GM23248 (cell line): ENCODE measurements at regions not wholly inside any gene's neighbourhood (a gene's known extent, or its start where the extent isn't known, plus 50 kb on each side); places are given as distances from the start of the nearest gene placed in this dataset.

Source experiments
- DNase-seq: peaks from one replicate; pipeline ENCODE4 v3.0.0-alpha.2; 2015
- H2AFZ ChIP-seq: fragments of 200-600 bp; sonication (generic); 2 replicates; pipeline ENCODE4 v1.6.1; 2016; ENCODE audit warnings: antibody characterized with exemption
- H3F3A ChIP-seq: fragments of 200-600 bp; sonication (generic); 2 replicates; pipeline ENCODE4 v1.6.1; 2016; ENCODE audit warnings: mild to moderate bottlenecking, antibody characterized with exemption, mixed run types; ENCODE audit not compliant: insufficient read depth
- H3K27ac ChIP-seq: fragments of 200-600 bp; sonication (generic); 2 replicates; pipeline ENCODE4 v1.5.1; 2016; ENCODE audit warnings: mild to moderate bottlenecking
- H3K27me3 ChIP-seq: fragments of 200-600 bp; sonication (generic); replicated peaks from 2 replicates; pipeline ENCODE4 v1.6.1; 2016; ENCODE audit warnings: mild to moderate bottlenecking; ENCODE audit not compliant: insufficient read depth
- H3K36me3 ChIP-seq: fragments of 200-600 bp; sonication (generic); 2 replicates; pipeline ENCODE4 v1.6.1; 2016; ENCODE audit warnings: low read depth, mild to moderate bottlenecking
- H3K4me1 ChIP-seq: fragments of 200-600 bp; sonication (generic); 2 replicates; pipeline ENCODE4 v1.6.1; 2016; ENCODE audit warnings: mild to moderate bottlenecking; ENCODE audit not compliant: insufficient read depth
- H3K4me2 ChIP-seq: fragments of 200-600 bp; sonication (generic); one replicate; pipeline ENCODE4 v1.6.1; 2016; ENCODE audit warnings: mild to moderate bottlenecking; ENCODE audit not compliant: unreplicated experiment
- H3K4me3 ChIP-seq: fragments of 200-600 bp; sonication (generic); 2 replicates; pipeline ENCODE4 v1.5.1; 2016; ENCODE audit warnings: mild to moderate bottlenecking
- H3K79me2 ChIP-seq: fragments of 200-600 bp; sonication (generic); 2 replicates; pipeline ENCODE4 v1.6.1; 2016; ENCODE audit warnings: mild to moderate bottlenecking; ENCODE audit not compliant: insufficient read depth
- H3K9ac ChIP-seq: fragments of 200-600 bp; sonication (generic); 2 replicates; pipeline ENCODE4 v1.6.1; 2016; ENCODE audit warnings: mild to moderate bottlenecking
- H3K9me2 ChIP-seq: fragments of 200-600 bp; sonication (generic); 2 replicates; pipeline ENCODE4 v1.6.1; 2016; ENCODE audit warnings: mixed run types, mild to moderate bottlenecking, moderate library complexity; ENCODE audit not compliant: insufficient read depth
- H3K9me3 ChIP-seq: fragments of 200-600 bp; sonication (generic); one replicate; pipeline ENCODE4 v1.6.1; 2017; ENCODE audit warnings: low read depth
- H4K20me1 ChIP-seq: fragments of 200-600 bp; sonication (generic); 2 replicates; pipeline ENCODE4 v1.6.0; 2016; ENCODE audit not compliant: insufficient read depth
- EZH2 ChIP-seq: fragments of 200-600 bp; sonication (generic); IDR thresholded peaks from 2 replicates; pipeline ENCODE4 v1.6.1; 2018; ENCODE audit warnings: antibody characterized with exemption, mild to moderate bottlenecking; ENCODE audit not compliant: insufficient read depth, poor library complexity, severe bottlenecking
- EZH2phosphoT487 ChIP-seq: fragments of 200-600 bp; sonication (generic); IDR thresholded peaks from 2 replicates; pipeline ENCODE4 v1.6.1; 2018; ENCODE audit warnings: antibody characterized with exemption, moderate library complexity, mild to moderate bottlenecking, low read depth; ENCODE audit not compliant: insufficient read depth
- WGBS, 2 experiments: methylation state at CpG; one replicate each; pipeline ENCODE4 v1.1.6; 2015 to 2017; ENCODE audit warnings: low lambda C conversion rate in 2 of 2, low coverage in 1 of 2; ENCODE audit errors: missing lambda C conversion rate in 2 of 2; 5-methylcytosine and 5-hydroxymethylcytosine counted together
- in situ Hi-C: fragments of 300-500 bp; cut with MboI; formaldehyde crosslinking; loops from 2 replicates; pipeline ENCODE4 v1.15.0; 2020

DNA sequence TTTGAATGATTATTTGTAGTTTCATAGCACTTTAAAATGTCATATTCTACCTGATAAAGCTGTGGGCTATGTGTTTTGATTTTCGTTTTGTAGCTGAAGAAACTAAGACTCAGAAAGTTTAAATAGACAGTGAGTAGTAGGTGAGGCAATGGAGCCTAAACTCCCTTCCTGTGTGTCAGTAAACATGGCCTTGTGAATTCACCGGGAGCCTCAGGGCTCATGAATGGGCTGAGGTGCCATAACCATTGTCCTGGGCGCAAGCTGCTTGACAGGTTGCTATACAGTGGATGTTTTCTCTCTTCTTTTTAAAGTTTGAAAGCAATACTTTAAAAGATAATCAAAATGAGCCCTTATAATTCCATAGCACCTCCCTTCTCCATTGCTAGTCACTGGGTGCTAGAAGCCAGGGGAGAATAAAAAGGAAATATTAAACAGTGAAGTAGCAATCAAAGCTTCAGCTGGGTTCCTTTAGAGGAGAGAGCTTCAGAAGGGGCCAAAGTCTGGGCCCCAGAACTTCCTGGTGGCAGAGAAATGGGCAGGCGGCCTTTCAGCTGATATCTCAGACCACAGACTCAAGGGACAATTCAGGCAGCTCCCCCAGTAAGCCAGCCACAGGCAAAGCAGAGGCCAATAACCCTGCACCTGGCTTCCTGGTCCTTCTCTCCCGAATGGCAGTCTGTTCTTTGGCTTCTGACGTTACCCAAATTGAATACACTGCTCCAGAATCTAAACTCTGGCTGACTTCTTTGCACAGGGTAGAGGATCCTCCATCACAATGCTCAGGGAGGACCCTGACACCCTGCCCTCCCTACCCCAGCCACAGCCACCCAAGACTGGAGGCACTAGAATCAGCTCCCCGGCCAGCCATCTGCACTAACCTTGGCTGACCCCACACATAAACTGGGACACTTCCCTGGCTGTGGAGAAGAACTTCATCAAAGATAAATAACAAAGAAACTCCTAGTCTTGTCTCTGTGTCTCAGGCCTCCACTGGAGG is 51.8 kb upstream of the NPAS2 start:
- TF ChIP-seq EZH2 (no peak), EZH2phosphoT487 (no peak)
- Histone ChIP-seq H3K4me2 (no peak overlapping the region), H2AFZ (no peak overlapping the region), H3F3A (peaks cover 21% of the 10 kb centered on the region), H3K9me3 (no peaks in the 10 kb centered on the region), H3K4me3 (no peak overlapping the region), H3K9ac (no peak overlapping the region), H3K36me3 (no peaks in the 10 kb centered on the region), H3K27ac (peak overlapping the region; percentile 19; the same call in 1 of the 2 replicates), H3K27me3 (no peaks in the 10 kb centered on the region), H4K20me1 (no peaks in the 10 kb centered on the region), H3K79me2 (no peaks in the 10 kb centered on the region), H3K4me1 (peaks cover 19% of the 10 kb centered on the region), H3K9me2 (no peaks in the 10 kb centered on the region)
- DNase-seq = peak; percentile 30
- in situ Hi-C loops = no loop called here
- WGBS, 2 experiments = 73 to 80% methylated on average over 7 of the region's 7 CpGs
